Erythroblast (primary cell): ENCODE measurements at regions not wholly inside any gene's neighbourhood (a gene's known extent, or its start where the extent isn't known, plus 50 kb on each side); places are given as distances from the start of the nearest gene placed in this dataset.

Experiments used
- GATA1 ChIP-seq: IDR thresholded peaks from 2 replicates; pipeline ENCODE4 v1.6.1; 2011; ENCODE audit warnings: low read depth, mild to moderate bottlenecking, control low read depth, low read length, moderate library complexity
- POLR2A ChIP-seq: IDR thresholded peaks from 2 replicates; pipeline ENCODE4 v1.6.1; 2011; ENCODE audit warnings: mild to moderate bottlenecking, low read length

GRCh38 chr5:28281351-28281750 lies 1243.0 kb upstream of the CDH9 start:
- TF ChIP-seq POLR2A (no peak), GATA1 (no peak)
